WERI-Rb-1 (cell line): ENCODE measurements at regions not wholly inside any gene's neighbourhood (a gene's known extent, or its start where the extent isn't known, plus 50 kb on each side); places are given as distances from the start of the nearest gene placed in this dataset.
"Not testable (repeated sequence)": the region's sequence is repeated elsewhere in the genome, so short reads cannot be mapped to it uniquely, and the experiment has no call there.

ENCODE experiments used
- DNase-seq: peaks from one replicate; pipeline ENCODE4 v3.0.0-alpha.2; 2020
- H3K27ac ChIP-seq: fragments of 250-450 bp; sonication (Bioruptor Pico); 2 replicates; pipeline ENCODE4 v1.5.1; 2020; ENCODE audit warnings: mild to moderate bottlenecking, moderate library complexity
- H3K27me3 ChIP-seq: fragments of 250-450 bp; sonication (Bioruptor Pico); 2 replicates; pipeline ENCODE4 v1.5.1; 2021; ENCODE audit warnings: mild to moderate bottlenecking, low read depth, moderate library complexity; ENCODE audit not compliant: insufficient read depth, severe bottlenecking
- H3K36me3 ChIP-seq: fragments of 250-450 bp; sonication (Bioruptor Pico); 2 replicates; pipeline ENCODE4 v1.5.1; 2020; ENCODE audit warnings: mild to moderate bottlenecking, moderate library complexity
- H3K4me3 ChIP-seq: 2 replicates; pipeline ENCODE4 v1.5.1; 2011; ENCODE audit warnings: low read depth, mild to moderate bottlenecking, control low read depth, low read length
- H3K9me3 ChIP-seq: fragments of 250-450 bp; sonication (Bioruptor Pico); 2 replicates; pipeline ENCODE4 v1.5.1; 2021; ENCODE audit warnings: mild to moderate bottlenecking, moderate library complexity; ENCODE audit not compliant: severe bottlenecking
- TF ChIP-seq, protein P1 (sequence below): IDR thresholded peaks from 2 replicates; pipeline ENCODE4 v1.5.1; 2011; ENCODE audit warnings: low read depth, mild to moderate bottlenecking, control low read depth, inconsistent platforms, low read length

GRCh38 chr18:38654946-38655345 is 1089.3 kb upstream of the CELF4 start:
- Histone ChIP-seq H3K4me3 (no peak overlapping the region), H3K9me3 (no peaks in the 10 kb centered on the region), H3K36me3 (no peaks in the 10 kb centered on the region), H3K27ac (no peak overlapping the region), H3K27me3 (no peaks in the 10 kb centered on the region)
- TF ChIP-seq, protein P1, sequence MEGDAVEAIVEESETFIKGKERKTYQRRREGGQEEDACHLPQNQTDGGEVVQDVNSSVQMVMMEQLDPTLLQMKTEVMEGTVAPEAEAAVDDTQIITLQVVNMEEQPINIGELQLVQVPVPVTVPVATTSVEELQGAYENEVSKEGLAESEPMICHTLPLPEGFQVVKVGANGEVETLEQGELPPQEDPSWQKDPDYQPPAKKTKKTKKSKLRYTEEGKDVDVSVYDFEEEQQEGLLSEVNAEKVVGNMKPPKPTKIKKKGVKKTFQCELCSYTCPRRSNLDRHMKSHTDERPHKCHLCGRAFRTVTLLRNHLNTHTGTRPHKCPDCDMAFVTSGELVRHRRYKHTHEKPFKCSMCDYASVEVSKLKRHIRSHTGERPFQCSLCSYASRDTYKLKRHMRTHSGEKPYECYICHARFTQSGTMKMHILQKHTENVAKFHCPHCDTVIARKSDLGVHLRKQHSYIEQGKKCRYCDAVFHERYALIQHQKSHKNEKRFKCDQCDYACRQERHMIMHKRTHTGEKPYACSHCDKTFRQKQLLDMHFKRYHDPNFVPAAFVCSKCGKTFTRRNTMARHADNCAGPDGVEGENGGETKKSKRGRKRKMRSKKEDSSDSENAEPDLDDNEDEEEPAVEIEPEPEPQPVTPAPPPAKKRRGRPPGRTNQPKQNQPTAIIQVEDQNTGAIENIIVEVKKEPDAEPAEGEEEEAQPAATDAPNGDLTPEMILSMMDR = no peak
- DNase-seq = no peak

- Histone ChIP-seq H3K36me3 (no peaks in the 10 kb centered on the region), H3K27ac (no peak overlapping the region), H3K4me3 (no peak overlapping the region), H3K9me3 (no peaks in the 10 kb centered on the region), H3K27me3 (no peaks in the 10 kb centered on the region)
- no peak for DNase-seq
- TF ChIP-seq, protein P1 = no peak
These were observed 1086.1 kb upstream of the CELF4 start for GRCh38 chr18:38651736-38652135.

DNA sequence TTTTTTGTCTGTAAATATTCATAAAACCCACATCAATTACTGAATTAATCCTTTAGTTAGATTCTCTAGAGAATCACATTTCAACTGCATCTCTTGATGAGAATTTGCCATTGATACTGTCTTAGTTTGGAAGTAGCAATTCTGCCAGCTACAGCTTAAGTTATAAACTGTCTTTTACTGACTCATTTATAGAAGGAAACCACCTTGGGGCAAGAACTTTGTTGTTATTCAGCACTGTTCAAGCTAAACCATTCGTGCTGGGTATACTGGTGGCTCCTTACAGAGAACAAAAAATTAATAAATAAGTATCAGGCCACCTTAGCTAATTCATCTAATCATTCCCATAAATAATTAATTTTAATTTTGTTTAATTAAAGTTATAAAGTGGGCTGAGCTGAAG is 1082.6 kb upstream of the CELF4 start:
- Histone ChIP-seq H3K27me3 (no peaks in the 10 kb centered on the region), H3K4me3 (no peak overlapping the region), H3K9me3 (no peaks in the 10 kb centered on the region), H3K27ac (no peak overlapping the region), H3K36me3 (no peaks in the 10 kb centered on the region)
- no peak for DNase-seq
- TF ChIP-seq, protein P1 = no peak

GRCh38 chr18:38646296-38646695 is 1080.7 kb upstream of the CELF4 start:
- Histone ChIP-seq H3K27me3 (no peaks in the 10 kb centered on the region), H3K9me3 (no peaks in the 10 kb centered on the region), H3K36me3 (no peaks in the 10 kb centered on the region), H3K4me3 (no peak overlapping the region), H3K27ac (no peak overlapping the region)
- no peak for DNase-seq
- TF ChIP-seq, protein P1 = no peak

GRCh38 chr18:38644875-38645641 is 1079.5 kb upstream of the CELF4 start:
- H3K4me3 ChIP-seq = no peak overlapping the region
- TF ChIP-seq, protein P1 = no peak
- H3K36me3 ChIP-seq = no peaks in the 10 kb centered on the region
- no peak overlapping the region for H3K27ac ChIP-seq
- no peak for DNase-seq
- no peaks in the 10 kb centered on the region for H3K27me3 ChIP-seq
- no peaks in the 10 kb centered on the region for H3K9me3 ChIP-seq

- Histone ChIP-seq H3K4me3 (no peak overlapping the region), H3K9me3 (no peaks in the 10 kb centered on the region), H3K27me3 (no peaks in the 10 kb centered on the region), H3K27ac (no peak overlapping the region), H3K36me3 (no peaks in the 10 kb centered on the region)
- DNase-seq = no peak
- TF ChIP-seq, protein P1 = no peak
These were observed 1077.1 kb upstream of the CELF4 start for GRCh38 chr18:38642711-38643110.

- H3K9me3 ChIP-seq, H3K27me3 ChIP-seq, H3K27ac ChIP-seq, H3K36me3 ChIP-seq, DNase-seq, H3K4me3 ChIP-seq: not testable (repeated sequence)
These were observed 1074.1 kb upstream of the CELF4 start for GRCh38 chr18:38639700-38640099.
